Loucy (cell line): ENCODE measurements at regions not wholly inside any gene's neighbourhood (a gene's known extent, or its start where the extent isn't known, plus 50 kb on each side); places are given as distances from the start of the nearest gene placed in this dataset.

Experiments
- H2AFZ ChIP-seq: fragments of 200-600 bp; sonication (generic); 2 replicates; pipeline ENCODE4 v1.6.0; 2016; ENCODE audit warnings: antibody characterized with exemption, mild to moderate bottlenecking, low read length, moderate library complexity
- H3F3A ChIP-seq: fragments of 200-600 bp; 2 replicates; pipeline ENCODE4 v1.6.0; 2016; ENCODE audit warnings: antibody characterized with exemption, low read depth, mild to moderate bottlenecking
- H3K27me3 ChIP-seq: fragments of 200-600 bp; sonication (generic); 2 replicates; pipeline ENCODE4 v1.6.1; 2014; ENCODE audit warnings: low read length, mild to moderate bottlenecking; ENCODE audit not compliant: insufficient read depth, poor library complexity, severe bottlenecking
- H3K36me3 ChIP-seq: fragments of 200-600 bp; sonication (generic); 2 replicates; pipeline ENCODE4 v1.6.1; 2016; ENCODE audit warnings: low read length; ENCODE audit not compliant: insufficient read depth
- H3K4me1 ChIP-seq: fragments of 200-600 bp; sonication (generic); 2 replicates; pipeline ENCODE4 v1.5.1; 2014; ENCODE audit warnings: low read length, mild to moderate bottlenecking; ENCODE audit not compliant: insufficient read depth, poor library complexity, severe bottlenecking
- H3K4me2 ChIP-seq: fragments of 200-600 bp; sonication (generic); 2 replicates; pipeline ENCODE4 v1.6.0; 2014; ENCODE audit warnings: antibody characterized with exemption, low read length, low read depth, mild to moderate bottlenecking; ENCODE audit not compliant: poor library complexity, severe bottlenecking
- H3K4me3 ChIP-seq: fragments of 200-600 bp; sonication (generic); 2 replicates; pipeline ENCODE4 v1.5.1; 2014; ENCODE audit warnings: low read length, mild to moderate bottlenecking, mixed read lengths; ENCODE audit not compliant: poor library complexity, severe bottlenecking
- H3K79me2 ChIP-seq: fragments of 200-600 bp; sonication (generic); 2 replicates; pipeline ENCODE4 v1.6.1; 2014; ENCODE audit warnings: low read length; ENCODE audit not compliant: insufficient read depth
- H3K9ac ChIP-seq: fragments of 200-600 bp; sonication (generic); 2 replicates; pipeline ENCODE4 v1.6.0; 2014; ENCODE audit warnings: mild to moderate bottlenecking, low read depth, low read length, moderate library complexity; ENCODE audit not compliant: poor library complexity, severe bottlenecking
- H3K9me2 ChIP-seq: fragments of 200-600 bp; sonication (generic); replicated peaks from 2 replicates; pipeline ENCODE4 v1.6.1; 2016; ENCODE audit warnings: low read depth, low read length, mixed read lengths
- H3K9me3 ChIP-seq: fragments of 200-600 bp; sonication (generic); 2 replicates; pipeline ENCODE4 v1.6.1; 2014; ENCODE audit warnings: mild to moderate bottlenecking, antibody characterized with exemption, low read length, low read depth; ENCODE audit not compliant: insufficient read depth
- H4K20me1 ChIP-seq: fragments of 200-600 bp; sonication (generic); 2 replicates; pipeline ENCODE4 v1.6.0; 2014; ENCODE audit warnings: antibody characterized with exemption, low read length, mild to moderate bottlenecking; ENCODE audit not compliant: insufficient read depth, poor library complexity, severe bottlenecking
- EZH2phosphoT487 ChIP-seq: fragments of 200-600 bp; IDR thresholded peaks from 2 replicates; pipeline ENCODE4 v1.6.1; 2018; ENCODE audit warnings: antibody characterized with exemption, mild to moderate bottlenecking, moderate library complexity, borderline replicate concordance
- TF ChIP-seq, protein P1 (sequence below): fragments of 200-600 bp; sonication (generic); conservative IDR thresholded peaks from 2 replicates; pipeline ENCODE4 v1.5.1; 2014; ENCODE audit warnings: mild to moderate bottlenecking, antibody characterized with exemption, low read length

DNA sequence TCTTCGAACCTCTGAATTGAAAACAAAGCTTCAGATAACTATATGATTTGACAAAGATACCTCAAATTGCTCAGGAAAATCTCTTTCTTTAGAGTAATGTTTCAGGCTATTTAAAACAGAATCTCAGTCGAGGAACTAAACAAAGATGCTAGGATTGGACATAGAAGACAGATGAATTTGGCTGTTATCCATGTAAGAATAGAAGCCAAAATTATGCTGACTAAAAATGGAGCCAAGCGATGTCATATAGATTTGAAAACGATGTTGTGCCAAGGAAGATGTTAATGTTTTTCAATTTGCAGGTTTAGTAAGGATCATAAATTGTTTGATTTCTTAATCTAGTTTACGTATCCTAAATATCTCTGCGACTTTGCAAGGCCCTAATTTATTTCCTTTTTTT is 295.9 kb downstream of the FOXG1 start:
- H3K4me2 ChIP-seq = no peak overlapping the region
- H4K20me1 ChIP-seq = no peaks in the 10 kb centered on the region
- TF ChIP-seq, protein P1, sequence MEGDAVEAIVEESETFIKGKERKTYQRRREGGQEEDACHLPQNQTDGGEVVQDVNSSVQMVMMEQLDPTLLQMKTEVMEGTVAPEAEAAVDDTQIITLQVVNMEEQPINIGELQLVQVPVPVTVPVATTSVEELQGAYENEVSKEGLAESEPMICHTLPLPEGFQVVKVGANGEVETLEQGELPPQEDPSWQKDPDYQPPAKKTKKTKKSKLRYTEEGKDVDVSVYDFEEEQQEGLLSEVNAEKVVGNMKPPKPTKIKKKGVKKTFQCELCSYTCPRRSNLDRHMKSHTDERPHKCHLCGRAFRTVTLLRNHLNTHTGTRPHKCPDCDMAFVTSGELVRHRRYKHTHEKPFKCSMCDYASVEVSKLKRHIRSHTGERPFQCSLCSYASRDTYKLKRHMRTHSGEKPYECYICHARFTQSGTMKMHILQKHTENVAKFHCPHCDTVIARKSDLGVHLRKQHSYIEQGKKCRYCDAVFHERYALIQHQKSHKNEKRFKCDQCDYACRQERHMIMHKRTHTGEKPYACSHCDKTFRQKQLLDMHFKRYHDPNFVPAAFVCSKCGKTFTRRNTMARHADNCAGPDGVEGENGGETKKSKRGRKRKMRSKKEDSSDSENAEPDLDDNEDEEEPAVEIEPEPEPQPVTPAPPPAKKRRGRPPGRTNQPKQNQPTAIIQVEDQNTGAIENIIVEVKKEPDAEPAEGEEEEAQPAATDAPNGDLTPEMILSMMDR = no peak
- no peak for TF ChIP-seq EZH2phosphoT487
- H2AFZ ChIP-seq = no peak overlapping the region
- no peaks in the 10 kb centered on the region for H3K4me1 ChIP-seq
- H3K4me3 ChIP-seq = no peak overlapping the region
- H3K27me3 ChIP-seq = no peaks in the 10 kb centered on the region
- no peaks in the 10 kb centered on the region for H3K36me3 ChIP-seq
- H3K9ac ChIP-seq = no peak overlapping the region
- H3K9me3 ChIP-seq = no peaks in the 10 kb centered on the region
- no peaks in the 10 kb centered on the region for H3F3A ChIP-seq
- no peaks in the 10 kb centered on the region for H3K79me2 ChIP-seq
- no peaks in the 10 kb centered on the region for H3K9me2 ChIP-seq

DNA sequence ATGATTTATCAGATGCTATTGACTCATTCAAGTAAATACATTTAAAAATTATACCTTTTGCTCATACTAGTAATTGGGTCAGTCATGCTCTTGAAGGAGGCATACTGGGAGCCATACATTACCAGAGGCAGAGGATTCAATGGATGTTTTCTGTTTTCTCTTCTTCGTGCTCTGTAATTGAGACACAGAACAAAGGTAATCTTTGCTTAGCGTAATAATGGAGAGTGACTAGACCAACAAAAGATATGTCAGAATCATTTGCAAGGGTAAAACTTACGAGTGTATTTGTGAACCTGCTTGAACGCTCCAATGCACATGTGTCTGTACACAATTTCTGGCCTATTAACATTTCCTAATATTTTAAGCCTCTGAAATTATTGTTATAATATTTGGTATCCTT is 296.4 kb downstream of the FOXG1 start:
- no peak overlapping the region for H2AFZ ChIP-seq
- no peaks in the 10 kb centered on the region for H3F3A ChIP-seq
- H3K9ac ChIP-seq = no peak overlapping the region
- H3K4me1 ChIP-seq = no peaks in the 10 kb centered on the region
- H3K4me3 ChIP-seq = no peak overlapping the region
- no peaks in the 10 kb centered on the region for H3K27me3 ChIP-seq
- H3K9me3 ChIP-seq = no peaks in the 10 kb centered on the region
- no peaks in the 10 kb centered on the region for H3K79me2 ChIP-seq
- no peaks in the 10 kb centered on the region for H4K20me1 ChIP-seq
- no peaks in the 10 kb centered on the region for H3K9me2 ChIP-seq
- TF ChIP-seq, protein P1 = no peak
- no peak for TF ChIP-seq EZH2phosphoT487
- no peak overlapping the region for H3K4me2 ChIP-seq
- H3K36me3 ChIP-seq = no peaks in the 10 kb centered on the region

DNA sequence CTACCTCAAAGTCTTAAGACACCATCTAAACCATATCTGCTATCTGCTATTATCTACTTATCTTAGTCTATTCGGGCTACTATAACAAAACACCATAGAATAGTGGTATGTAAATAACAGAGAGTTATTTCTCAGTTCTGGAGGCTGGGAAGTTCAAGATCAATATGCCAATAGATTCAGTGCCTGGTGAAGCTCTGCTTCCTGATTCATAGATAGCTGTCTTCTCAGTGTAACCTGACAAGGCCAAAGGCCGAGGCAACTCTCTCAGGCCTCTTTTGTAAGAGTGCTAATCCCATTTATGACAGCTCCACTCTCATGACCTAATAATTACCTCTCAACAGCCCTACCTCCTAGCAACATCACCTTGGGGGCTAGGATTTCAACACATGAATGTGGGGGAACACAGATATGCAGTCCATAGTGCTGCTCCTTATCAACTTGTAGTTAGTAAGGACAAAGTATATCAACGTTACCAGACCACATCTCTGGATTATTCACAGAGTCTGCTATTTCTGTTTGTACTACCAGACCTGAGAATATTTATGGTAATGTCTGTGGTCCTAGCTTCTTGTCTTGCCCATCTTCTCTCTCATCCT is 297.8 kb downstream of the FOXG1 start:
- H3K4me2 ChIP-seq = no peak overlapping the region
- no peaks in the 10 kb centered on the region for H3F3A ChIP-seq
- no peak overlapping the region for H3K9ac ChIP-seq
- no peaks in the 10 kb centered on the region for H3K4me1 ChIP-seq
- H2AFZ ChIP-seq = no peak overlapping the region
- H3K36me3 ChIP-seq = no peaks in the 10 kb centered on the region
- H3K9me2 ChIP-seq = no peaks in the 10 kb centered on the region
- H3K9me3 ChIP-seq = no peaks in the 10 kb centered on the region
- H3K79me2 ChIP-seq = no peaks in the 10 kb centered on the region
- no peaks in the 10 kb centered on the region for H4K20me1 ChIP-seq
- H3K4me3 ChIP-seq = no peak overlapping the region
- TF ChIP-seq, protein P1 = no peak
- H3K27me3 ChIP-seq = no peaks in the 10 kb centered on the region
